Hematopoietic multipotent progenitor cell treated with erythropoietin and hydrocortisone succinate and interleukin-3 and kit ligand, for 8 days (in vitro differentiated cells): ENCODE measurements at regions not wholly inside any gene's neighbourhood (a gene's known extent, or its start where the extent isn't known, plus 50 kb on each side); places are given as distances from the start of the nearest gene placed in this dataset.

ENCODE experiments used
- DNase-seq: peaks from one replicate; pipeline ENCODE4 v3.0.0-alpha.2; 2015

DNA sequence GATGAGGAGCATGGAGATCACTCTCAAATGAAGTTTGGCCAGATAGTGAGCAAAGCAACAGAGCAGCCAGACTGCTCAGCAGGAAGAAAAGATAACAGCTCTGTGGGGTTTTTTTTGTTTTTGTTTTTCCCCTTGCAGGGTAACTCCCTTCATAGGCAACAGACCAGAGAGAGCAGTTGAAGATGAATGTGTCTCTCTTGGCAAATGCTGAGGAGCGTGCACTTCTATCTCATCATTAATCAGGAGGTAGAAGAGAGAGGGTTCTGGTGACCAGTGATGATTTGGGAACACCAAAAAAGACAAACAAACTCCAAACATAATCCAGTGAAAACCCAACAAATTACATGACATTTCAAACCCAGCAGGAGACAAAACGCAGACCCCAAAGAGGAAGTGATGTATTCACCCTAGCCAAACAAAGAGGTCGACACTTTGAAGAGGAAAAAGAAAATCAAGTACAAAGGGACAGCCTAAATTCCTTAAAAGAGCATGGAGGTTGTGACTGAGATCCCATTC lies 66.2 kb upstream of the RREB1 start:
- DNase-seq: peak; percentile 90

DNA sequence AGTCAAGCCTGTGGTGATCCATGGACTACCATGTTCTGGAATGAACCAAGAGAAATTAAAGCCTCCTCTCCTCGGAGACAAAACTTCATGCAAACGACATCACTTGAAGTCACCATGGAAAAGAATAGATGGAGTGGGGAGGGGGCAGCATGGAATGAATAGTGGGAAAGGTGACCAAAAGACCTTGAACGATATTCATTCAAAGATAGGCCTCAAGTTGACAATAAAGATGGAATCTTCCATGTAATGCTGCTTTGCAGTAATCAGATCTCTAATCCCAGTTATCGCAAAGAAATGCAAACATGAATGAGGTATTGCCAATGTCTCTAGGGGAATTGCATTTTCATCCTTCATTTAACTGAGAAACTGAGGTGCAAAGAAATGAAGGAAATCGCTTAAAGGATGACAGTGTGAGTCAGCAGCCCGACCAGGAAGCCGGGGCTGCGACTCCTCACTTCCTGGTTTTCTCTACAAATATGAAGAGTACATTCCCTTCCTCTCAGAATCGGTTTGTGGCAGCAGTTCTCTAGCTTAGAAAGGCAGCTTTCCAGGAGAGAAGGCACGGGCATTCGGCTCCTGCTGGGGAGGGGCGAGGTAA lies 65.6 kb upstream of the RREB1 start:
- peak; percentile 44 for DNase-seq

DNA sequence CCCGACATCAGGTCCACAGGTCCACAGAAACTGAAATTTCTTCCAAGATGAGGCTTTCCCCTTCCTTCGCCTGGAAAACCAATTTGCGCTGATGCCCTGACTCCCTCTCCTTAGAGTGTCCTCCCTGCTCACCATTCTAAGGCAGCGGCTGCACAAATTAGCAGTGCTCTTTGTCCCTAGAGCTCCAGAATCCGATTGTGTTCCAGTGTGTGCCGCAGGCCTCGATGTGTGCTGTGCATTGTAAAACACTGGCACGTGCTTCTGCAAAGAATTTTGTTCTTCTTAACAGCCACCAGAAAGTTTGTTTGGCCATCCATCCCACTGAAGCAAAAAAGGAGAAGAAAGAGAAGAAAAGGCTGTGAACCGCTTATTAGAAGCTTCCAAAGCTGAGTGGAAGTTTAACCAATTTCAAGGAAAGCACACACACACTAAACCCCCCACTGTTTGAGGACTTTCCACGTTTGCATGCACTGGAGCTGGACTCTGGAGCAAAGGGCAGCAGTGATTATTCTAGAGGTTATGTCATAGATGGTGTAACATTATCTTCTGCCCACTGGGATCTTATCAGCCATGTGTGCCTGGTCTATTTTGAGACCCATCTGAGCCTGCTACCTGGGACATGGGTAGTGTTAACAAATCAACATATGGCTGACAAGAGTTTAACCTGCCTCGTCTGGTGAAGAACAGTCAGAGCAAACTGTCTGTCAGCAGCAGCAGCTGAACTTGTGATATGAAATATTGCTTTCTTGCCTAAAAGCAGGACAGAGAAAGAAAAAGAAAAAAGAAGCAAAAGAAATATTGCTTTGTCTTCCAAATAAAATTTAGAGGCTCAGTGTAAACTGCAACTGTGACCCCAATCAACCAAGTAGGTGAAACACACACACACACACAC lies 64.9 kb upstream of the RREB1 start:
- peak; percentile 31 for DNase-seq

DNA sequence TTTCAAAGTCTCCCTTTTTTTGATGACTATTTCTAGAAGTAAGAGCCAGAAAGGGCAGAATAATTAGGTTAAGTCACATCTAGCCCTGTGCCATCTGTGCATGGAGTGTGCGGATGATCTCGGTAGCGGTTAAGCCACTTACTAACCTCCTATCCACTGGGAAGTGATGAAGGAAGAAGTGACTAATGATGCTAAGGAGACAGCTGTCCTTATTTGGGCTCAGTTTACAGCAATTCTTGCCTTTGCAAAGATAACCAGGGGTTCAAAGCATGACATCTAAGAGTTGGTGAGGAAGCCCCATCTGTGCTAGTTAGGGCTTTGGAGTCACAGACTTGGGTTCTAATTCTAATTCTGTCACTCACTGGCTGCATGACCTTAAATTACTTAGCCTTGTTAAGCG lies 62.4 kb upstream of the RREB1 start:
- no peak for DNase-seq

DNA sequence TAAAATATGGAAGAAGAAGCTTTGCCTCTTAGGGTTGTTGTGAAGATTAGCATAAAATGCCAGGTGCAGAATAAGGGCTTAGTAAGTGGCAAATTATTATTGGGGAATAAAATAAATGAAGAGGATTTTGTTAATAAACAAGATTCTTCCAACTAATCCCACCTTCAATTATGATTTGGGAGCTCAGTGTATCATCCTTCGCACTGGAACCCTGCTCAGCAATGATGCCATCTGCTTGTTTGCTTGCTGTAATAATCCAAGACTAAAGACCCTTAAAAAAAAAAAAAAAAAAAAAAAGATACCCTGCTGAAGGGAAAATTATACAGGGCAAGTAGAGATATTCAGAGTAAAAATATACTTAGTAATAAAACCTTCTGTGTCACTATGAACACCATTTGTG lies 62.0 kb upstream of the RREB1 start:
- DNase-seq: no peak

DNA sequence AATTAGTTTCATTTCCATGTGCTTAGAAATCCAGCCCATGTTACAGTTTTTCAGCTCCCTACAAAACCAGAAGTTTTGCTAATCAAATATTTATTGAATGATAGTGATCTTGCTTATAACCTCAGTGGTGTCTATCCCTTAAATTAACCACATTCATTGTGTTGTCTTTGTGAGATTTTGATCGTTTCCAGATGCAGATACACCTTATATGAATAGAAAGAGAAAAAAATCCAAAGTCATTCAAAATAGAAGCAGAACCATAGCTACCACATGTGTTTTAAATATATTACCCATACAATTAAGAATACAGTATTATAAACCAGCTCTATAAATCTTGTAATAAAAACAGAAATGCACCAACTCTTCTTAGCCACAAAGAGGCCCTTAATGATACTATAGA lies 60.6 kb upstream of the RREB1 start:
- DNase-seq: no peak

DNA sequence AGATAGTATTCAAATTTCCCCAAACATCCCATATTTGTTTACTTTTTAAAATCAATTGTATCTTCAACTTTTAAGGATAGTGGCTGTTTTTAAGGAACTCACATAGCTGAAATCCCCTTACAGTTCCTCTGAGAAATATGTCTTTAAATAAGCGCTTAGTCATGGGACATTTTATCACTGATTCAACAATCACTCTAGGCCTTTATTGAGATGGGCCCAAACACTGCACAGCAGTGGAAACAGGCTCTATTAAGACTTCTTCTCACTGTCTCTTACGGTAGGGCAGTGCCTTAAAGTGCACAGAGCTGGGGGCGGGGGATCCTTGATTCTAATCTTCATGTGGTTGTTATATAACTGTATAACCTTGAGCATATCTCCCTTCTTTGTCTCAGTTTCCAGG lies 59.8 kb upstream of the RREB1 start:
- DNase-seq: peak; percentile 85

DNA sequence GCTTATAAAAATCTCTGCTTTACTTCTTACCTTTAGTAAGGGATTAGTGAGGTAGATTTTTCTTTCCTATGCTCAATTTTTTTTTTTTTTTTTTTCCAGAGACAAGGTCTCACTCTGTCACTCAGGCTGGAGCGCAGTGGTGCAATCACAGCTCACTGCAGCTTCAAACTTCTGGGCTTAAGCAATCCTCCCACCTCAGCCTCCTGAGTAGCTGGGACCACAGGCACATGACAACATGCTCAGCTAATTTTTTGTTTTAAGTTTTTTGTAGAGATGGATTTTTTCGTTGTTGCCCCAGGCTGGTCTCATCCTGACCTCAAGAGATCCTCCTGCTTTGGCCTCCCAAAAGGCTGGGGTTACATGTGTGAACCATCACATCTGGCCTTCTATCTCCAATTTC lies 58.9 kb upstream of the RREB1 start:
- DNase-seq: no peak

DNA sequence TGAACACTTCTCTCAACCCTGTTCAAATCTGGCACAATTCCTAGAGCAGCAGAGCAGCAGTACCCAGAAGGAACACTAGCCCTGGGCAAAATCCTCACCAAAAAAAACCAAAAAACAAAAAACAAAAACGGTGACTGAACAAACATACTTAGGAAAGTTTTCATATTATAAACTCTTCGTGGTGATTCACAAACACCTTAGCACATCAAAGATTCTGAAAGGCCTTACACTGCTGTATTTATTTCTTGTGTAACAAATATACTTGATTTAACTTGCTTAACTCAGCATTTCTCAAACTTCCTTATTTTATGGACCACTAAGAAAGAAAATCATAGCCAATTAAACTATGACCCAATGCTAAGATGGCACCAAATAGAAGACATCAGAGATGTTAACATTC lies 57.8 kb upstream of the RREB1 start:
- peak; percentile 35 for DNase-seq

DNA sequence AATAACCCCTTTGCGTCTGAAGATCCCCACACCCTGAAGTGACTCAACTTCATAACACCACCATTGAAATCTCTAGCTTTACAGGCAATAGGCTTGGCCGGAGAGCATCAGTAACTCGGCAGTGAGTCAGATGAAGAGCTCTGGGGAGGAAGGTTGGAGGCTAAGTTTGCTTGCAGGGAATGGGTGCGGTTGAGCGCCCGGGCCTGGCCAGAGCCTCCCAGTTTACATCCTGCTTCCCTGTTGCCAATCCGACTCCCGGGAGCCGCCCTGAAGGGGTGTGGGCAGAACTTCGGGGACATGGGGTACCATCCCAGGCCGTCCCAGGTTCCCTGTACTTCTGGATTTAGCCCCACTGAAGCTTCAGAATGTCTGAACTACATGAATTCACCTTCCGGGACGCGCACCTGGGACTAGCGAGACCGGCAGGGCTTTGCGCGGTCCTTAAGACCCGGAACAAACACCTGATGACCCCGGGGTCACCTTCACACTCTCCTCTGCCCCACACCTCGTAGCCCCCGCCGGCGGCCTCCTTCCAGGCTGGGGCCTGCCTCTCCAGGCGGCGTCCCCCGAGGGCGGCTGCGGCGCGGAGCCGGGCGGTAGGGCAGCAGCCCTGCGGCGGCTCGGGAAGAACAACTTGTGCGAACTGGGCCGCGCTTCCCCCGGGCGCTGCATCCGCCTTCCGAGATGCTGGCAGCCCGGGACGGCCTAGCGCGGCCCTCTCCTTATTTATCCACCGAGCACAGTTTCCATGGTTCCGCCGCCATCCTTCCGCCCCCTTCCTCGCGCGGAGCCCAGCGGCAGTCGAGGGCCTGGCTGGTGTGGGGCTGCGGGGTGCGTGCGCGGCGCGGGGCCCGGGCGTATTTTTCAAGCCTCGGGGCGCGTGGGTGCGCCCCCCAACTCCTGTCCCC lies 56.6 kb upstream of the RREB1 start:
- peak; percentile 41 for DNase-seq

DNA sequence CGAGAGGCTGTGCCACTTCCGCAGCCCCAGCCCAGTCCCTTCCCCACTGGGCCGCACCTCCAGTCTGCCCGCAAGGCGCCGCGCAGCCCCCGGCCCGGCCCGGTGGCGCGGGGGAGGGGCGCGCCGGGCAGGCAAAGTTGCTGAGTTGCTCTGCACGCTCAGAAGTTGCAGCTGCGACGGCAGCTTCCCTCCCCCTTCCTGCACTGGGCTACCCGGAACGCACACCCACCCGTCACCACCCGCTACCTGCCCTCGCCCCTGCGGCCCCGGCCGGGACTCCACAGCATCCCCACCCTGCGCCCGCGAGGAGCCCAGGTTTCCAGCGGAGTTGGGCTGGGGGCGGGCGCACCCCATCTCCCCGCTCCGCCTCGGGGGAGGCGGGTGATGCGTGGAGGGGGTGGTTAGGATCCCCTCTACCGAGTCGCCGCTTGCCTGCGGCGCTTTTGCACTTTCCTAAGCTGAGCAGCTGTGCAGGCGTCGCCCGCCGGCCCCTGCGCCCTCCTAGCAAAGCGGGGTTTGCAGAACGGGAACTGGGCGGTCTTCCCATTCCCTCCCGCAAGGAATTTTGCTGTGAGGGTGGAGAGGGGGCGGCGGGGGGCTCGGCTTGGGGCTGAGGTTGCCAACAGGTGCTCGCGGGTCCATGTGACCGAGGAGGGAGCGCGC lies 55.9 kb upstream of the RREB1 start:
- DNase-seq: peak; percentile 43

DNA sequence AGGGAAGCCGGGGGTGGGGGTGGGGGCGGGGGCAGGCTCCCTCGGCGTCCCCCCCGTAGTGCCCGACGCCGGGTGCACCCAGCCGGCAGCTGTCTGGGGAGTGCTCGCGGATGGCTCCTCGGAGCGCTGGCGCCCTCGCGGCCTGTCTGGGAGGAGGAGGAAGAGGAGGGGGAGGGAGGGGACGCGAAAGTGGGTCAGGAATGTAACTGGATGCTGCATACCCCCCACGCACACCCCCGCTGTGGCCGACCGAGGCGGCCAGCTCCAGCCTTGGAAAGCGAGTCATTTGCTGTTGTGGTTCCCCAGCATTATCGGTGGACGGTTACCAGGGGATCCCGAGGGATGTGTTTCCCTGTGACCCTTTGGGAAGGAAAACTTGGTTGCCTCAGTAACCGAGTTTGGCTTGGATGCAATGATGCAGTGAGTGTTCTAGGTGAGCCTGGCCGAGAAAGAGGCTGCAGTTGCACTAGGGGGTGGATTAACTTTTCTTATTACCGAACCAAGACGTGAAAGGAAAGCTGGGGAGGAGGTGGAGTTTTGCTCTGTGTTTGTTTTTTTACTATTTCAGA lies 55.2 kb upstream of the RREB1 start:
- DNase-seq: peak; percentile 42

DNA sequence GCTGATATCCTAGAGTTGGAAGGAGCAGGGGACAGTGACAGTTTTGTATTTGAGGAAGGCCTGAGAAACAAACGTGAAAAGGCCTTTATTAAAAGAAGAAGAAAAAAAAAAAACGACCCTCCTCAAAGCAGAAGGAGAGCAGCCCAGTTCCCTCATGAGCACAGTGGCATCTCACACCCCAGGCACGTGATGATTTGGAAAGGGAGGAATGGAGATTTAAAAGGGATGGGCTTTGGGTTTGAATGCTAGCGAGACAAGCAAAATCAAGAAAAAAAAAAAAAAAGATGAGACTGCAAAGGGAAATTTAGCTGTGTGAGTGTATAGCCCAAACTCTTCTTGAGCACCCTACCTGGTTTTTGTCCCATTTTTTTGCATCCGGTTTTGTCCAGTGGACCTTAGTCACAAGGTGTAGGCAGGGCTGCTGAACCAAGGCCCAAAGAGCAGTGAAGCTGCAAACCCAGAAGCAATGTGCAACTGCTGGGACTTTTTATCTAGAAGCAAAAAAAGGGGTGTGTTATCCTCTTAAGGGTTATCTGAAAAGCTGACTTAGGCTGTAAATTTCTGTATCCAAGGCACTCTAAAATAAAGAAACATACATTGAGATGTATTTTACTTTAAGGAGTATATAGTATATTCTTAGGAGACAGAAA lies 54.5 kb upstream of the RREB1 start:
- DNase-seq: peak; percentile 86
